ENCODE measurements at regions not wholly inside any gene's neighbourhood (a gene's known extent, or its start where the extent isn't known, plus 50 kb on each side); places are given as distances from the start of the nearest gene placed in this dataset.

- TF ChIP-seq HNF1A (IDR thresholded peaks at IDR 0.05; ENCODE audit: low read depth), result peak; percentile 99
- TF ChIP-seq HNF1A (CRISPR knock-in tag; IDR thresholded peaks at IDR 0.05; ENCODE audit: borderline replicate concordance), result peak; percentile 100
- TF ChIP-seq ZNF589 (CRISPR knock-in tag; conservative IDR thresholded peaks at IDR 0.05), result no peak
- TF ChIP-seq ZNF788 (CRISPR knock-in tag; IDR thresholded peaks at IDR 0.05; ENCODE audit: borderline replicate concordance), result peak; percentile 94; the same call in 1 of the 2 replicates
- TF ChIP-seq NCOA2 (CRISPR knock-in tag; IDR thresholded peaks at IDR 0.05), result peak; percentile 96
- peak; percentile 80 for TF ChIP-seq ESRRA (CRISPR knock-in tag; IDR thresholded peaks at IDR 0.05; ENCODE audit: low read depth)
- TF ChIP-seq ZSCAN12 (CRISPR knock-in tag; IDR thresholded peaks at IDR 0.05), result 0 out of 2 replicates have a peak, but pooled peaks have one; percentile 13
- peak; percentile 63; the same call in 1 of the 2 replicates for TF ChIP-seq PAF1 (CRISPR knock-in tag; IDR thresholded peaks at IDR 0.05)
- peak; percentile 80 for TF ChIP-seq POLR2G (IDR thresholded peaks at IDR 0.05; ENCODE audit: low read depth, low read length)
- TF ChIP-seq PTBP1 (IDR thresholded peaks at IDR 0.05; ENCODE audit: low read depth, low read length, poor library complexity, severe bottlenecking), result no peak
- TF ChIP-seq SNAPC4 (CRISPR knock-in tag; IDR thresholded peaks at IDR 0.05), result peak; percentile 83; the same call in 1 of the 2 replicates
- TF ChIP-seq TARDBP (CRISPR knock-in tag; IDR thresholded peaks at IDR 0.05), result no peak; the same call in 1 of the 2 replicates
- TF ChIP-seq ARNT (IDR thresholded peaks at IDR 0.05), result no peak
- peak; percentile 93 for TF ChIP-seq KLF11 (CRISPR knock-in tag; IDR thresholded peaks at IDR 0.05)
- TF ChIP-seq ZNF552 (CRISPR knock-in tag; IDR thresholded peaks at IDR 0.05; ENCODE audit: borderline replicate concordance), result no peak
- TF ChIP-seq ZNF329 (CRISPR knock-in tag; IDR thresholded peaks at IDR 0.05; ENCODE audit: low read depth), result no peak
- no peak for TF ChIP-seq ZNF576 (CRISPR knock-in tag; IDR thresholded peaks at IDR 0.05)
- TF ChIP-seq NFE2 (CRISPR knock-in tag; IDR thresholded peaks at IDR 0.05), result no peak
- peak; percentile 93 for TF ChIP-seq GFI1 (CRISPR knock-in tag; IDR thresholded peaks at IDR 0.05; ENCODE audit: borderline replicate concordance)
- TF ChIP-seq ZNF749 (CRISPR knock-in tag; IDR thresholded peaks at IDR 0.05; ENCODE audit: borderline replicate concordance), result 0 out of 2 replicates have a peak, but pooled peaks have one; percentile 57
Measured at GRCh38 chr6:11367638-11368199, 135.3 kb upstream of the NEDD9 start (continued).

Data from HepG2 (cell line).